NCI-H524 treated with DMSO at 0.1 percent for 48 hours (cell line): ENCODE measurements at regions not wholly inside any gene's neighbourhood (a gene's known extent, or its start where the extent isn't known, plus 50 kb on each side); places are given as distances from the start of the nearest gene placed in this dataset.

Experiments
- DNase-seq: peaks from one replicate; lab custom pipeline; 2025; lab: John Stamatoyannopoulos, UW

- DNase-seq = no peak
Observed at GRCh38 chr10:62705789-62706188, 98.7 kb upstream of the ADO start.

- DNase-seq = no peak
Observed at GRCh38 chr10:62707810-62708209, 96.7 kb upstream of the ADO start.

GRCh38 chr10:62708569-62708968 is 96.0 kb upstream of the ADO start:
- no peak for DNase-seq

- DNase-seq = no peak
Observed at GRCh38 chr10:62709200-62709599, 95.3 kb upstream of the ADO start.

GRCh38 chr10:62710182-62710581 is 94.3 kb upstream of the ADO start:
- no peak for DNase-seq

GRCh38 chr10:62715383-62715782 is 89.1 kb upstream of the ADO start:
- DNase-seq = no peak

- no peak for DNase-seq
Observed at GRCh38 chr10:62718585-62718984, 85.9 kb upstream of the ADO start.

- no peak for DNase-seq
Observed at GRCh38 chr10:62719061-62719460, 85.5 kb upstream of the ADO start.

- DNase-seq = no peak
Observed at GRCh38 chr10:62721687-62722086, 82.8 kb upstream of the ADO start.

GRCh38 chr10:62723375-62723774 is 81.1 kb upstream of the ADO start:
- DNase-seq = no peak

GRCh38 chr10:62724465-62724864 is 80.1 kb upstream of the ADO start:
- no peak for DNase-seq

- DNase-seq = no peak
Observed at GRCh38 chr10:62726142-62726541, 78.4 kb upstream of the ADO start.

- no peak for DNase-seq
Observed at GRCh38 chr10:62726638-62727037, 77.9 kb upstream of the ADO start.

GRCh38 chr10:62727934-62728333 is 76.6 kb upstream of the ADO start:
- no peak for DNase-seq

GRCh38 chr10:62728479-62728878 is 76.0 kb upstream of the ADO start:
- no peak for DNase-seq

GRCh38 chr10:62732841-62733653 is 71.5 kb upstream of the ADO start:
- DNase-seq = no peak

GRCh38 chr10:62733654-62734293 is 70.7 kb upstream of the ADO start:
- no peak for DNase-seq

GRCh38 chr10:62734781-62735463 is 69.6 kb upstream of the ADO start:
- DNase-seq = no peak

- no peak for DNase-seq
Observed at GRCh38 chr10:62735464-62736167, 68.9 kb upstream of the ADO start.

GRCh38 chr10:62736168-62736546 is 68.4 kb upstream of the ADO start:
- no peak for DNase-seq

GRCh38 chr10:62738916-62739315 is 65.6 kb upstream of the ADO start:
- DNase-seq = no peak

- DNase-seq = no peak
Observed at GRCh38 chr10:62740885-62741745, 63.4 kb upstream of the ADO start.
